HCT116 (cell line): ENCODE measurements at regions not wholly inside any gene's neighbourhood (a gene's known extent, or its start where the extent isn't known, plus 50 kb on each side); places are given as distances from the start of the nearest gene placed in this dataset.

ENCODE experiments used
- ATAC-seq: fragments of 200-7000 bp; cut with Tn5 transposase; 2 replicates; pipeline ENCODE4 v1.9.1; 2020; ENCODE audit warnings: mild to moderate bottlenecking, moderate library complexity
- BruUV-seq: library from RNA; stranded (reverse); fragments of 400-500 nt; replicated peaks from 2 replicates; lab custom pipeline; 2021; lab: Mats Ljungman, UMichigan
- CTCF ChIA-PET: fragments of 300-600 bp; sonication (Branson Sonifier 250); formaldehyde crosslinking; loops from one replicate; lab custom pipeline; 2021; ENCODE audit warnings: antibody characterized with exemption; lab: Charles Lee
- POLR2A ChIA-PET: fragments of 300-600, 350-600 bp; sonication (Branson Sonifier 250); formaldehyde crosslinking; loops from one replicate; lab custom pipeline; 2021; ENCODE audit warnings: antibody characterized with exemption; lab: Charles Lee
- RAD21 ChIA-PET, 2 experiments: fragments of 300-600 bp; sonication (Branson Sonifier 250); formaldehyde crosslinking; loops; one replicate each; lab custom pipeline; 2023; ENCODE audit warnings: low total read pairs in 2 of 2; ENCODE audit not compliant: uncharacterized antibody in 2 of 2, unreplicated experiment in 2 of 2, low non-redundant PET in 1 of 2; lab: Charles Lee
- DNase-seq: peaks from one replicate; pipeline ENCODE4 v3.0.0-alpha.2; 2010; ENCODE audit warnings: low read depth, low spot score
- H2AFZ ChIP-seq: fragments of 200-600 bp; shearing (Covaris generic), sonication (generic); 2 replicates; pipeline ENCODE4 v1.6.1; 2017; ENCODE audit warnings: low read depth, mixed run types, mixed read lengths, antibody characterized with exemption, low read length; ENCODE audit not compliant: poor library complexity, severe bottlenecking
- H3K27ac ChIP-seq: 2 replicates; pipeline ENCODE4 v1.5.1; 2012; ENCODE audit warnings: low read depth, low read length
- H3K27me3 ChIP-seq: fragments of 200-600 bp; sonication (generic); 2 replicates; pipeline ENCODE4 v1.6.1; 2016; ENCODE audit warnings: mixed run types, low read length, mixed read lengths; ENCODE audit not compliant: insufficient read depth
- H3K36me3 ChIP-seq, 2 experiments: fragments of 200-500 bp in 1 of 2; fragments of 200-600 bp in 1 of 2; sonication (Bioruptor generic) in 1 of 2; sonication (generic) in 1 of 2; 2 replicates each; pipeline versions ENCODE4 v1.5.1 to v1.6.1; 2014 to 2016; ENCODE audit warnings: low read length in 2 of 2, inconsistent platforms in 1 of 2, mixed read lengths in 1 of 2, mixed run types in 1 of 2; ENCODE audit not compliant: insufficient read depth in 2 of 2, control insufficient read depth in 1 of 2
- H3K4me1 ChIP-seq, 2 experiments: fragments of 200-600 bp in 1 of 2; sonication (generic) in 1 of 2; 2 replicates each; pipeline versions ENCODE4 v1.5.1 to v1.6.1; 2012 to 2017; ENCODE audit warnings: low read length in 2 of 2, inconsistent platforms in 1 of 2, mild to moderate bottlenecking in 1 of 2, mixed read lengths in 1 of 2, mixed run types in 1 of 2, moderate library complexity in 1 of 2; ENCODE audit not compliant: insufficient read depth in 2 of 2, control insufficient read depth in 1 of 2
- H3K4me2 ChIP-seq: fragments of 200-600 bp; sonication (generic); 2 replicates; pipeline ENCODE4 v1.6.1; 2017; ENCODE audit warnings: mixed run types, low read length, mixed read lengths
- H3K4me3 ChIP-seq, 2 experiments: fragments of 200-600 bp in 1 of 2; sonication (generic) in 1 of 2; replicated peaks in 1 of 2; 2 replicates each; pipeline ENCODE4 v1.5.1; 2011 to 2016; ENCODE audit warnings: low read length in 2 of 2, control low read depth in 1 of 2, low read depth in 1 of 2, mild to moderate bottlenecking in 1 of 2, mixed read lengths in 1 of 2, mixed run types in 1 of 2
- H3K79me2 ChIP-seq: fragments of 200-600 bp; sonication (generic); 2 replicates; pipeline ENCODE4 v1.6.1; 2017; ENCODE audit warnings: mild to moderate bottlenecking, mixed run types, low read length, moderate library complexity, mixed read lengths; ENCODE audit not compliant: insufficient read depth
- H3K9ac ChIP-seq: fragments of 200-600 bp; sonication (generic); 2 replicates; pipeline ENCODE4 v1.6.1; 2016; ENCODE audit warnings: low read length, mixed read lengths
- H3K9me2 ChIP-seq: fragments of 200-600 bp; sonication (generic), shearing (Covaris generic); 2 replicates; pipeline ENCODE4 v1.6.1; 2017; ENCODE audit warnings: mixed run types, mild to moderate bottlenecking, moderate library complexity; ENCODE audit not compliant: insufficient read depth
- H3K9me3 ChIP-seq, 2 experiments: fragments of 200-500 bp in 1 of 2; fragments of 200-600 bp in 1 of 2; sonication (Bioruptor generic) in 1 of 2; sonication (generic) in 1 of 2; 2 replicates each; pipeline ENCODE4 v1.6.1; 2014 to 2017; ENCODE audit warnings: low read length in 2 of 2, mixed read lengths in 2 of 2, inconsistent platforms in 1 of 2, low read depth in 1 of 2, mild to moderate bottlenecking in 1 of 2, mixed run types in 1 of 2, moderate library complexity in 1 of 2; ENCODE audit not compliant: control insufficient read depth in 1 of 2, insufficient read depth in 1 of 2
- H4K20me1 ChIP-seq: fragments of 200-600 bp; sonication (generic), shearing (Covaris generic); 2 replicates; pipeline ENCODE4 v1.6.1; 2017; ENCODE audit warnings: mixed run types, mild to moderate bottlenecking, moderate library complexity; ENCODE audit not compliant: insufficient read depth
- CBX3 ChIP-seq: IDR thresholded peaks from 2 replicates; pipeline ENCODE4 v1.6.1; 2012; ENCODE audit warnings: low read depth
- CEBPB ChIP-seq: IDR thresholded peaks from 2 replicates; pipeline ENCODE4 v1.6.1; 2012; ENCODE audit warnings: low read depth
- EGR1 ChIP-seq: IDR thresholded peaks from 2 replicates; pipeline ENCODE4 v1.6.1; 2012; ENCODE audit warnings: low read depth
- EZH2 ChIP-seq: fragments of 200-600 bp; sonication (generic); IDR thresholded peaks from 2 replicates; pipeline ENCODE4 v1.6.1; 2017; ENCODE audit warnings: antibody characterized with exemption, mixed run types
- EZH2phosphoT487 ChIP-seq: fragments of 200-600 bp; IDR thresholded peaks from 2 replicates; pipeline ENCODE4 v1.6.1; 2018; ENCODE audit warnings: antibody characterized with exemption, borderline replicate concordance
- FOSL1 ChIP-seq: IDR thresholded peaks from 2 replicates; pipeline ENCODE4 v1.6.1; 2012; ENCODE audit warnings: low read depth
- JUND ChIP-seq: IDR thresholded peaks from 2 replicates; pipeline ENCODE4 v1.6.1; 2012
- MAX ChIP-seq: IDR thresholded peaks from 2 replicates; pipeline ENCODE4 v1.6.1; 2012
- POLR2AphosphoS5 ChIP-seq: IDR thresholded peaks from 2 replicates; pipeline ENCODE4 v1.6.1; 2011; ENCODE audit warnings: mild to moderate bottlenecking, low read depth, low read length, moderate library complexity
- RAD21 ChIP-seq: IDR thresholded peaks from 2 replicates; pipeline ENCODE4 v1.6.1; 2012; ENCODE audit warnings: low read depth, mild to moderate bottlenecking
- REST ChIP-seq: IDR thresholded peaks from 2 replicates; pipeline ENCODE4 v1.6.1; 2012; ENCODE audit warnings: low read depth
- SIN3A ChIP-seq: IDR thresholded peaks from 2 replicates; pipeline ENCODE4 v1.6.1; 2012; ENCODE audit warnings: low read depth
- SP1 ChIP-seq: IDR thresholded peaks from 2 replicates; pipeline ENCODE4 v1.6.1; 2012; ENCODE audit warnings: low read depth
- SRF ChIP-seq: IDR thresholded peaks from 2 replicates; pipeline ENCODE4 v1.6.1; 2012; ENCODE audit warnings: low read depth
- TCF7L2 ChIP-seq: IDR thresholded peaks from 2 replicates; pipeline ENCODE4 v1.7.0; 2011; ENCODE audit warnings: borderline replicate concordance, inconsistent platforms; ENCODE audit not compliant: insufficient read depth, insufficient read length; ENCODE audit errors: extremely low read depth
- ZFX ChIP-seq: fragments of 450-650 bp; IDR thresholded peaks from 2 replicates; pipeline ENCODE4 v1.6.1; 2017
- ZNF274 ChIP-seq: fragments of 200-500 bp; sonication (Bioruptor generic); IDR thresholded peaks from 2 replicates; pipeline ENCODE4 v1.6.1; 2014; ENCODE audit warnings: mild to moderate bottlenecking, low read depth, low read length, inconsistent platforms
- intact Hi-C: fragments of 100-400 bp; cut with micrococcal nuclease; formaldehyde crosslinking; loops from 2 replicates; pipeline ENCODE4 v1.10.0; 2022
- TF ChIP-seq, protein P1 (sequence below), 3 experiments: fragments of 200-600 bp in 1 of 3; sonication (generic) in 1 of 3; IDR thresholded peaks in 2 of 3; conservative IDR thresholded peaks in 1 of 3; 2 replicates each; pipeline ENCODE4 v1.5.1; 2012 to 2017; ENCODE audit warnings: low read depth in 2 of 3, low read length in 2 of 3, antibody characterized with exemption in 1 of 3, borderline replicate concordance in 1 of 3, control low read depth in 1 of 3, mild to moderate bottlenecking in 1 of 3, mixed read lengths in 1 of 3, mixed run types in 1 of 3, moderate library complexity in 1 of 3; ENCODE audit not compliant: insufficient read depth in 1 of 3
- TF ChIP-seq, protein P2 (sequence below): IDR thresholded peaks from 2 replicates; pipeline ENCODE4 v1.6.1; 2012

DNA sequence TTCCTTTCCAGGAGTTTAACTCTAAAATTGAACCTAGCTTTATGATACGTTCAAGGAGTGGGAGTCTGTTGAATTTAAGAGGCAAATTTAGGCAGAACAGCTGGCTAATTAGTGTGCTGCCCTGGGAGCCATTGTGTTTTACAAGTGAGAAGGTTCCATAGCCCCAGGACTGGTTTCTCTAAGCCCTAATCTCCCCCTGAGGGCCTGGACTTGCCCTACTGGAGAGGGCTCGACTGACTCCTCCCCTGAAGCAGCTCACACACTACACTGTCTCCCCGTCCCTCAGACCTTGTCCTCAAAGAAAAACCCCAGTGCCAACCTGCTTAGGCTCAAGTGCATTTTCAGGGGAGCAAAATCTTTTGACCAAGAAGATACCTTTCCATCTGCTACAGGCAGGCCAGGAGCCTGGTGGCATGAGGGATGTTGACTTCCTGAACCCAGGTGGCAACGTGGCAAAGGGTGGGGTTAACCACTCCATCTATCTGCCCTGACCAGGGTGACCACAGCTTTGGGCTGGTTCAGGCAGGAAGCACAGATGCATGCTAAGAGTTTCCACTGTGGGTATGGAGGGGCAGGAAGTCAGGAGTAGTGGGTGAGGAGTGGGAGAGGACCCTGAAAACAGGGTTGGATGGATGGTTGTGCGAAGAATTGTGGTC is 68.9 kb upstream of the CARD11 start:
- POLR2A ChIA-PET: no interaction called here
- H3K27ac ChIP-seq: no peak overlapping the region
- H3K9ac ChIP-seq: no peak overlapping the region
- no peaks in the 10 kb centered on the region for H3K9me2 ChIP-seq
- TF ChIP-seq JUND (no peak), EZH2phosphoT487 (no peak), TCF7L2 (no peak), EGR1 (no peak), ZFX (no peak), ZNF274 (no peak), RAD21 (no peak), SIN3A (no peak), POLR2AphosphoS5 (no peak), EZH2 (no peak), CEBPB (no peak), CBX3 (no peak), FOSL1 (no peak), SP1 (no peak), REST (no peak), MAX (no peak), SRF (no peak)
- TF ChIP-seq, protein P1, sequence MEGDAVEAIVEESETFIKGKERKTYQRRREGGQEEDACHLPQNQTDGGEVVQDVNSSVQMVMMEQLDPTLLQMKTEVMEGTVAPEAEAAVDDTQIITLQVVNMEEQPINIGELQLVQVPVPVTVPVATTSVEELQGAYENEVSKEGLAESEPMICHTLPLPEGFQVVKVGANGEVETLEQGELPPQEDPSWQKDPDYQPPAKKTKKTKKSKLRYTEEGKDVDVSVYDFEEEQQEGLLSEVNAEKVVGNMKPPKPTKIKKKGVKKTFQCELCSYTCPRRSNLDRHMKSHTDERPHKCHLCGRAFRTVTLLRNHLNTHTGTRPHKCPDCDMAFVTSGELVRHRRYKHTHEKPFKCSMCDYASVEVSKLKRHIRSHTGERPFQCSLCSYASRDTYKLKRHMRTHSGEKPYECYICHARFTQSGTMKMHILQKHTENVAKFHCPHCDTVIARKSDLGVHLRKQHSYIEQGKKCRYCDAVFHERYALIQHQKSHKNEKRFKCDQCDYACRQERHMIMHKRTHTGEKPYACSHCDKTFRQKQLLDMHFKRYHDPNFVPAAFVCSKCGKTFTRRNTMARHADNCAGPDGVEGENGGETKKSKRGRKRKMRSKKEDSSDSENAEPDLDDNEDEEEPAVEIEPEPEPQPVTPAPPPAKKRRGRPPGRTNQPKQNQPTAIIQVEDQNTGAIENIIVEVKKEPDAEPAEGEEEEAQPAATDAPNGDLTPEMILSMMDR (IDR thresholded peaks at IDR 0.05 in 2 of 3, conservative IDR thresholded peaks at IDR 0.05 in 1 of 3; ENCODE audit: borderline replicate concordance in 1 of 3, insufficient read depth in 1 of 3, low read depth in 2 of 3, low read length in 2 of 3): no peak
- TF ChIP-seq, protein P2, sequence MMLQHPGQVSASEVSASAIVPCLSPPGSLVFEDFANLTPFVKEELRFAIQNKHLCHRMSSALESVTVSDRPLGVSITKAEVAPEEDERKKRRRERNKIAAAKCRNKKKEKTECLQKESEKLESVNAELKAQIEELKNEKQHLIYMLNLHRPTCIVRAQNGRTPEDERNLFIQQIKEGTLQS: no peak
- TF ChIP-seq, all 23 proteins: peak for 0
- intact Hi-C loops: no loop called here
- Histone ChIP-seq H3K27me3 (peaks cover 24% of the 10 kb centered on the region; the same call in 1 of the 2 replicates), H3K4me1 (peaks cover 0 to 6% of the 10 kb centered on the region in 2 experiments; a peak in 2 of 4 replicates), H3K36me3 (no peaks in the 10 kb centered on the region), H3K79me2 (no peaks in the 10 kb centered on the region), H3K4me3 (no peak overlapping the region), H3K9me3 (no peaks in the 10 kb centered on the region), H3K4me2 (no peak overlapping the region), H4K20me1 (no peaks in the 10 kb centered on the region), H2AFZ (no peak overlapping the region)
- BruUV-seq: no TSS peak
- ChIA-PET CTCF (no interaction called here), RAD21 (no interaction called here)
- ATAC-seq (no peak), DNase-seq (no peak)
